ENCODE measurements at regions not wholly inside any gene's neighbourhood (a gene's known extent, or its start where the extent isn't known, plus 50 kb on each side); places are given as distances from the start of the nearest gene placed in this dataset.

GRCh38 chrX:149365061-149365460, 140.0 kb downstream of the IDS start:
- no peak overlapping the region for H3K4me3 ChIP-seq (ENCODE audit: low read length)
- H3K27me3 ChIP-seq (ENCODE audit: low read length), result no peaks in the 10 kb centered on the region
- no peak overlapping the region for H3K4me2 ChIP-seq (ENCODE audit: low read depth, low read length, poor library complexity, severe bottlenecking)
- H3K27ac ChIP-seq (ENCODE audit: low read length), result no peak overlapping the region
- no peak overlapping the region for H2AFZ ChIP-seq (ENCODE audit: low read length)
- no peaks in the 10 kb centered on the region for H3K79me2 ChIP-seq (ENCODE audit: low read length)
- H4K20me1 ChIP-seq (ENCODE audit: insufficient read depth, low read depth, low read length), result no peaks in the 10 kb centered on the region
- H3K36me3 ChIP-seq (ENCODE audit: insufficient read depth, low read length), result no peaks in the 10 kb centered on the region
- H3K9me3 ChIP-seq (ENCODE audit: low read length), result no peaks in the 10 kb centered on the region
- H3K4me1 ChIP-seq (ENCODE audit: low read length), result no peaks in the 10 kb centered on the region
- no peak overlapping the region for H3K9ac ChIP-seq (ENCODE audit: low read length)
- no peak for DNase-seq
- no peaks in the 10 kb centered on the region for H3K9me2 ChIP-seq (replicated peaks; ENCODE audit: insufficient read depth, low read length)

- no peak overlapping the region for H3K4me3 ChIP-seq (ENCODE audit: low read length)
- H3K4me2 ChIP-seq (ENCODE audit: low read depth, low read length, poor library complexity, severe bottlenecking), result no peak overlapping the region
- H3K9ac ChIP-seq (ENCODE audit: low read length), result no peak overlapping the region
- no peaks in the 10 kb centered on the region for H4K20me1 ChIP-seq (ENCODE audit: insufficient read depth, low read depth, low read length)
- H2AFZ ChIP-seq (ENCODE audit: low read length), result no peak overlapping the region
- H3K4me1 ChIP-seq (ENCODE audit: low read length), result no peaks in the 10 kb centered on the region
- H3K9me2 ChIP-seq (replicated peaks; ENCODE audit: insufficient read depth, low read length), result no peaks in the 10 kb centered on the region
- no peaks in the 10 kb centered on the region for H3K36me3 ChIP-seq (ENCODE audit: insufficient read depth, low read length)
- H3K27ac ChIP-seq (ENCODE audit: low read length), result no peak overlapping the region
- H3K79me2 ChIP-seq (ENCODE audit: low read length), result no peaks in the 10 kb centered on the region
- no peaks in the 10 kb centered on the region for H3K9me3 ChIP-seq (ENCODE audit: low read length)
- no peaks in the 10 kb centered on the region for H3K27me3 ChIP-seq (ENCODE audit: low read length)
- DNase-seq, result no peak
These were observed 141.1 kb downstream of the IDS start for GRCh38 chrX:149363965-149364364.

GRCh38 chrX:149346306-149346705, 158.8 kb downstream of the IDS start:
- Histone ChIP-seq H2AFZ (ENCODE audit: low read length) (no peak overlapping the region), H3K9me3 (ENCODE audit: low read length) (no peaks in the 10 kb centered on the region), H3K4me1 (ENCODE audit: low read length) (no peaks in the 10 kb centered on the region), H3K9ac (ENCODE audit: low read length) (no peak overlapping the region), H3K27ac (ENCODE audit: low read length) (no peak overlapping the region), H3K4me3 (ENCODE audit: low read length) (no peak overlapping the region), H3K36me3 (ENCODE audit: insufficient read depth, low read length) (no peaks in the 10 kb centered on the region), H3K4me2 (ENCODE audit: low read depth, low read length, poor library complexity, severe bottlenecking) (no peak overlapping the region), H3K27me3 (ENCODE audit: low read length) (no peaks in the 10 kb centered on the region), H3K9me2 (replicated peaks; ENCODE audit: insufficient read depth, low read length) (no peaks in the 10 kb centered on the region), H3K79me2 (ENCODE audit: low read length) (no peaks in the 10 kb centered on the region), H4K20me1 (ENCODE audit: insufficient read depth, low read depth, low read length) (no peaks in the 10 kb centered on the region)
- no peak for DNase-seq

GRCh38 chrX:149322316-149322715, 182.8 kb downstream of the IDS start:
- no peak overlapping the region for H3K4me3 ChIP-seq (ENCODE audit: low read length)
- H4K20me1 ChIP-seq (ENCODE audit: insufficient read depth, low read depth, low read length), result no peaks in the 10 kb centered on the region
- no peaks in the 10 kb centered on the region for H3K27me3 ChIP-seq (ENCODE audit: low read length)
- no peaks in the 10 kb centered on the region for H3K79me2 ChIP-seq (ENCODE audit: low read length)
- H3K4me1 ChIP-seq (ENCODE audit: low read length), result no peaks in the 10 kb centered on the region
- H3K9me2 ChIP-seq (replicated peaks; ENCODE audit: insufficient read depth, low read length), result no peaks in the 10 kb centered on the region
- no peaks in the 10 kb centered on the region for H3K9me3 ChIP-seq (ENCODE audit: low read length)
- no peak for DNase-seq
- no peak overlapping the region for H3K9ac ChIP-seq (ENCODE audit: low read length)
- H3K4me2 ChIP-seq (ENCODE audit: low read depth, low read length, poor library complexity, severe bottlenecking), result no peak overlapping the region
- H2AFZ ChIP-seq (ENCODE audit: low read length), result no peak overlapping the region
- H3K27ac ChIP-seq (ENCODE audit: low read length), result no peak overlapping the region
- no peaks in the 10 kb centered on the region for H3K36me3 ChIP-seq (ENCODE audit: insufficient read depth, low read length)

GRCh38 chrX:149313871-149314371, 191.2 kb downstream of the IDS start:
- no peak overlapping the region for H3K9ac ChIP-seq (ENCODE audit: low read length)
- no peaks in the 10 kb centered on the region; the same call in 1 of the 2 replicates for H3K27me3 ChIP-seq (ENCODE audit: low read length)
- no peaks in the 10 kb centered on the region for H3K9me2 ChIP-seq (replicated peaks; ENCODE audit: insufficient read depth, low read length)
- no peaks in the 10 kb centered on the region for H3K36me3 ChIP-seq (ENCODE audit: insufficient read depth, low read length)
- H3K4me2 ChIP-seq (ENCODE audit: low read depth, low read length, poor library complexity, severe bottlenecking), result no peak overlapping the region
- H3K4me1 ChIP-seq (ENCODE audit: low read length), result no peaks in the 10 kb centered on the region
- no peaks in the 10 kb centered on the region for H3K79me2 ChIP-seq (ENCODE audit: low read length)
- H3K4me3 ChIP-seq (ENCODE audit: low read length), result no peak overlapping the region
- no peak for DNase-seq
- no peak overlapping the region for H2AFZ ChIP-seq (ENCODE audit: low read length)
- H3K27ac ChIP-seq (ENCODE audit: low read length), result no peak overlapping the region
- H3K9me3 ChIP-seq (ENCODE audit: low read length), result no peaks in the 10 kb centered on the region
- no peaks in the 10 kb centered on the region for H4K20me1 ChIP-seq (ENCODE audit: insufficient read depth, low read depth, low read length)

GRCh38 chrX:149312988-149313387, 192.1 kb downstream of the IDS start:
- H2AFZ ChIP-seq (ENCODE audit: low read length), result no peak overlapping the region

GRCh38 chrX:149312097-149312496, 193.0 kb downstream of the IDS start:
- Histone ChIP-seq H3K36me3 (ENCODE audit: insufficient read depth, low read length) (no peaks in the 10 kb centered on the region), H3K9ac (ENCODE audit: low read length) (no peak overlapping the region), H3K4me2 (ENCODE audit: low read depth, low read length, poor library complexity, severe bottlenecking) (no peak overlapping the region), H3K27me3 (ENCODE audit: low read length) (no peaks in the 10 kb centered on the region; the same call in 1 of the 2 replicates), H3K4me1 (ENCODE audit: low read length) (no peaks in the 10 kb centered on the region), H3K4me3 (ENCODE audit: low read length) (no peak overlapping the region), H3K9me2 (replicated peaks; ENCODE audit: insufficient read depth, low read length) (no peaks in the 10 kb centered on the region), H3K9me3 (ENCODE audit: low read length) (no peaks in the 10 kb centered on the region), H4K20me1 (ENCODE audit: insufficient read depth, low read depth, low read length) (no peaks in the 10 kb centered on the region), H3K79me2 (ENCODE audit: low read length) (no peaks in the 10 kb centered on the region), H2AFZ (ENCODE audit: low read length) (no peak overlapping the region), H3K27ac (ENCODE audit: low read length) (no peak overlapping the region)
- no peak for DNase-seq

More at GRCh38 chrX:149312988-149313387, 192.1 kb downstream of the IDS start:
- Histone ChIP-seq H3K36me3 (ENCODE audit: insufficient read depth, low read length) (no peaks in the 10 kb centered on the region), H3K4me2 (ENCODE audit: low read depth, low read length, poor library complexity, severe bottlenecking) (no peak overlapping the region), H3K9me2 (replicated peaks; ENCODE audit: insufficient read depth, low read length) (no peaks in the 10 kb centered on the region), H3K27ac (ENCODE audit: low read length) (no peak overlapping the region), H4K20me1 (ENCODE audit: insufficient read depth, low read depth, low read length) (no peaks in the 10 kb centered on the region), H3K79me2 (ENCODE audit: low read length) (no peaks in the 10 kb centered on the region), H3K27me3 (ENCODE audit: low read length) (no peaks in the 10 kb centered on the region; the same call in 1 of the 2 replicates), H3K4me1 (ENCODE audit: low read length) (no peaks in the 10 kb centered on the region), H3K4me3 (ENCODE audit: low read length) (no peak overlapping the region), H3K9ac (ENCODE audit: low read length) (no peak overlapping the region), H3K9me3 (ENCODE audit: low read length) (no peaks in the 10 kb centered on the region)
- no peak for DNase-seq

GRCh38 chrX:149302705-149303104, 202.4 kb downstream of the IDS start:
- Histone ChIP-seq H3K9ac (ENCODE audit: low read length) (no peak overlapping the region), H3K9me3 (ENCODE audit: low read length) (no peaks in the 10 kb centered on the region), H3K36me3 (ENCODE audit: insufficient read depth, low read length) (no peaks in the 10 kb centered on the region), H3K9me2 (replicated peaks; ENCODE audit: insufficient read depth, low read length) (no peaks in the 10 kb centered on the region), H3K4me3 (ENCODE audit: low read length) (no peak overlapping the region), H3K27ac (ENCODE audit: low read length) (no peak overlapping the region), H3K79me2 (ENCODE audit: low read length) (no peaks in the 10 kb centered on the region), H3K4me1 (ENCODE audit: low read length) (no peaks in the 10 kb centered on the region), H4K20me1 (ENCODE audit: insufficient read depth, low read depth, low read length) (no peaks in the 10 kb centered on the region), H3K27me3 (ENCODE audit: low read length) (no peaks in the 10 kb centered on the region), H3K4me2 (ENCODE audit: low read depth, low read length, poor library complexity, severe bottlenecking) (no peak overlapping the region), H2AFZ (ENCODE audit: low read length) (no peak overlapping the region)
- no peak for DNase-seq

- no peak overlapping the region for H3K4me3 ChIP-seq (ENCODE audit: low read length)
- H3K4me2 ChIP-seq (ENCODE audit: low read depth, low read length, poor library complexity, severe bottlenecking), result no peak overlapping the region
- H3K36me3 ChIP-seq (ENCODE audit: insufficient read depth, low read length), result no peaks in the 10 kb centered on the region
- H2AFZ ChIP-seq (ENCODE audit: low read length), result no peak overlapping the region
- no peak for DNase-seq
- H3K9me2 ChIP-seq (replicated peaks; ENCODE audit: insufficient read depth, low read length), result no peaks in the 10 kb centered on the region
- no peaks in the 10 kb centered on the region for H3K4me1 ChIP-seq (ENCODE audit: low read length)
- H3K79me2 ChIP-seq (ENCODE audit: low read length), result no peaks in the 10 kb centered on the region
- no peak overlapping the region for H3K27ac ChIP-seq (ENCODE audit: low read length)
- H3K27me3 ChIP-seq (ENCODE audit: low read length), result no peaks in the 10 kb centered on the region
- no peaks in the 10 kb centered on the region for H4K20me1 ChIP-seq (ENCODE audit: insufficient read depth, low read depth, low read length)
- no peaks in the 10 kb centered on the region for H3K9me3 ChIP-seq (ENCODE audit: low read length)
- no peak overlapping the region for H3K9ac ChIP-seq (ENCODE audit: low read length)
These were observed 207.0 kb downstream of the IDS start for GRCh38 chrX:149298111-149298510.

Measured in Karpas-422 (cell line).